Nephron (organoid): ENCODE measurements at regions not wholly inside any gene's neighbourhood (a gene's known extent, or its start where the extent isn't known, plus 50 kb on each side); places are given as distances from the start of the nearest gene placed in this dataset.
"Not testable (repeated sequence)": the region's sequence is repeated elsewhere in the genome, so short reads cannot be mapped to it uniquely, and the experiment has no call there.

Experiments
- H3K27ac Mint-ChIP-seq, 3 experiments: 2 replicates each; pipeline ENCODE4 v1.8.0; 2020; ENCODE audit warnings: mixed read lengths in 3 of 3, mild to moderate bottlenecking in 2 of 3, moderate library complexity in 1 of 3
- H3K27me3 Mint-ChIP-seq: 2 replicates; pipeline ENCODE4 v1.8.0; 2021; ENCODE audit warnings: low read depth, mild to moderate bottlenecking, moderate library complexity, mixed read lengths
- H3K36me3 Mint-ChIP-seq: 2 replicates; pipeline ENCODE4 v1.8.0; 2020; ENCODE audit warnings: low read depth, mixed read lengths
- H3K4me1 Mint-ChIP-seq: 2 replicates; pipeline ENCODE4 v1.8.0; 2020; ENCODE audit warnings: mixed read lengths
- H3K4me3 Mint-ChIP-seq, 3 experiments: 2 replicates each; pipeline ENCODE4 v1.8.0; 2020; ENCODE audit warnings: mild to moderate bottlenecking in 3 of 3, mixed read lengths in 3 of 3, moderate library complexity in 2 of 3
- H3K9me3 Mint-ChIP-seq: 2 replicates; pipeline ENCODE4 v1.8.0; 2020; ENCODE audit warnings: mixed read lengths
- TF ChIP-seq, protein P1 (sequence below), 3 experiments: fragments of 200-600 bp; sonication (generic); IDR thresholded peaks; one replicate each; pipeline ENCODE4 v1.5.0; 2021; ENCODE audit warnings: antibody characterized with exemption in 3 of 3; ENCODE audit not compliant: unreplicated experiment in 3 of 3

DNA sequence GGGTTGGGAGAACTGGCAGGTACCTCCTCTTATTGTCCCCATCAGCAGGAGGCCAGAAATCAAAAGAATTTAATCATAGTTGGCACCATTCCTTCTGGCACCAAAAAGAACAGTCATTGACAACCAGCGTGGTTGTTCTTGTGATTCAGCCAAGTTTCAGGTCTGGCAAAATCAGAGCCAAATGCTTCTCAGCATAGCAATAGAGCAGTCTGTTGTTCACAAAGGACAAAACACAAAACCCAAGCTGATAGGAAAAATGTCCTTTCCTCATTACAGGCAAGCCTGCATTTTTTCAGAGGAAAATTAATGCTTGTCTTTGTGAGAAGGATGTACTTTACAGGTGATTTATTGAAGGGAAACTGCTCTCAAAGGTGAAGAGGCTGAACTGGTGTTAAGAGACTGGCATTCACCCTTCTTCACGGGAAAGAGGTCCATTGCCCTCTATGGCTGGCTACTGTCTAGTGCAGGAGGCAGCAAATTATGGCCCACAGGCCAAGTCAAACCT lies 241.8 kb upstream of the ARHGAP42 start:
- peaks cover 5% of the 10 kb centered on the region for H3K9me3 Mint-ChIP-seq
- TF ChIP-seq, protein P1, sequence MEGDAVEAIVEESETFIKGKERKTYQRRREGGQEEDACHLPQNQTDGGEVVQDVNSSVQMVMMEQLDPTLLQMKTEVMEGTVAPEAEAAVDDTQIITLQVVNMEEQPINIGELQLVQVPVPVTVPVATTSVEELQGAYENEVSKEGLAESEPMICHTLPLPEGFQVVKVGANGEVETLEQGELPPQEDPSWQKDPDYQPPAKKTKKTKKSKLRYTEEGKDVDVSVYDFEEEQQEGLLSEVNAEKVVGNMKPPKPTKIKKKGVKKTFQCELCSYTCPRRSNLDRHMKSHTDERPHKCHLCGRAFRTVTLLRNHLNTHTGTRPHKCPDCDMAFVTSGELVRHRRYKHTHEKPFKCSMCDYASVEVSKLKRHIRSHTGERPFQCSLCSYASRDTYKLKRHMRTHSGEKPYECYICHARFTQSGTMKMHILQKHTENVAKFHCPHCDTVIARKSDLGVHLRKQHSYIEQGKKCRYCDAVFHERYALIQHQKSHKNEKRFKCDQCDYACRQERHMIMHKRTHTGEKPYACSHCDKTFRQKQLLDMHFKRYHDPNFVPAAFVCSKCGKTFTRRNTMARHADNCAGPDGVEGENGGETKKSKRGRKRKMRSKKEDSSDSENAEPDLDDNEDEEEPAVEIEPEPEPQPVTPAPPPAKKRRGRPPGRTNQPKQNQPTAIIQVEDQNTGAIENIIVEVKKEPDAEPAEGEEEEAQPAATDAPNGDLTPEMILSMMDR (IDR thresholded peaks at IDR 0.05; ENCODE audit: unreplicated experiment in 3 of 3) = peak in 1 of 3 experiments; percentile 26
- no peaks in the 10 kb centered on the region for H3K36me3 Mint-ChIP-seq
- H3K27ac Mint-ChIP-seq = peak overlapping the region in 1 of 3 experiments; percentile 22
- no peak overlapping the region for H3K4me3 Mint-ChIP-seq
- no peaks in the 10 kb centered on the region for H3K27me3 Mint-ChIP-seq
- peaks cover 9% of the 10 kb centered on the region for H3K4me1 Mint-ChIP-seq

DNA sequence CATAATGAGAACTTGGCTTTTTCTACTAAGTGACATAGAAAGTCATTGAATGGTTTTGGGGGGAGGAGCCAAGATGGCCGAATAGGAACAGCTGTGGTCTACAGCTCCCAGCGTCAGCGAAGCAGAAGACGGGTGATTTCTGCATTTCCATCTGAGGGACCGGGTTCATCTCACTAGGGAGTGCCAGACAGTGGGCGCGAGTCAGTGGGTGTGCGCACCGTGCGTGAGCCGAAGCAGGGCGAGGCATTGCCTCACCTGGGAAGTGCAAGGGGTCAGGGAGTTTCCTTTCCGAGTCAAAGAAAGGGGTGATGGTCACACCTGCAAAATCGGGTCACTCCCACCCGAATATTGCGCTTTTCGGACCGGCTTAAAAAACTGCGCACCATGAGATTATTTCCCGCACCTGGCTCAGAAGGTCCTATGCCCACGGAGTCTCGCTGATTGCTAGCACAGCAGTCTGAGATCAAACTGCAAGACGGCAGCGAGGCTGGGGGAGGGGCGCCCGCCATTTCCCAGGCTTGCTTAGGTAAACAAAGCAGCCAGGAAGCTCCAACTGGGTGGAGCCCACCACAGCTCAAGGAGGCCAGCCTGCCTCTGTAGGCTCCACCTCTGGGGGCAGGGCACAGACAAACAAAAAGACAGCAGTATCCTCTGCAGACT lies 235.2 kb upstream of the ARHGAP42 start:
- H3K36me3 Mint-ChIP-seq, H3K4me1 Mint-ChIP-seq, H3K27me3 Mint-ChIP-seq: not testable (repeated sequence)

DNA sequence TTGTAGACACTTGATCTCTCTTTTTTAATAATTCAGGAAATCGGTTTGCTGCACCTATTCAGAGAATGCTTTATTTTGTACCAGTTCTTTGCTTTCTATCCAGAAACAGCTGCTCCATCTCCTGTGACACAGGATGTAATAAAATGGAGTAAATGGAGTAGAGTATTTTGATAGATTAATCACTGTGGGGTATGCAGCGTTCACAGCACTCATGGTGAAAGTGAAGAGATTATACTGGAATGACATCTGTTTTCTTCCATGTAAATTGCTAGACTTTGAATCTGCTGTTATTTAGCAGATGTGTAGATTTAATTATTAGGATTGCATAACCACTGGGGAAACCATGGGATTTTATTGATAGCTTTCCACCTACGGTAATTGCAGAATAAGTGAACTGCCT lies 227.3 kb upstream of the ARHGAP42 start:
- no peaks in the 10 kb centered on the region for H3K36me3 Mint-ChIP-seq
- H3K4me1 Mint-ChIP-seq = peaks cover 6% of the 10 kb centered on the region
- H3K27ac Mint-ChIP-seq = peak overlapping the region in 2 of 3 experiments; percentile 41 to 50

More for the DNA sequence above, 235.2 kb upstream of the ARHGAP42 start:
- not testable (repeated sequence) for H3K9me3 Mint-ChIP-seq, H3K4me3 Mint-ChIP-seq, H3K27ac Mint-ChIP-seq

DNA sequence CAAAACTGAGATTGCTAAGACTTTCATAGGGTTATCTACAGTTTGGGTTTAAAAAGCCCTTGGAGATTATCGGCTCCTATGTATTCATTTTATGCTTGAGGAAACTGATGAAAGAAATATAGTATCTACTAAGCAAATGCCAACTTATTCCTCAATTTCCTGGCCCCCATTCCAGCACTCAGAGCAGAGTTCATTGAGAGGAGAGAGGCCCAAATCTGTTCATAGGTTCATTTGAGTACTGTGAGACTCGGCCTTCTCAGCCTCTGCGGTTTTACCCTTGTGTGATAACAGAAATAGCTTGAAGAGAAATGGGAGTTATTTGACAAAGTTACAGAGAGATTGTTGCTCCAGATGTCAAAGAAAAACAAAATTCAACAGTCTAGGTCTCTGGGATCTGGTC lies 226.7 kb upstream of the ARHGAP42 start:
- Mint-ChIP-seq H3K4me1 (peaks cover 6% of the 10 kb centered on the region), H3K9me3 (no peaks in the 10 kb centered on the region), H3K4me3 (no peak overlapping the region), H3K36me3 (no peaks in the 10 kb centered on the region), H3K27me3 (no peaks in the 10 kb centered on the region), H3K27ac (peak overlapping the region in 1 of 3 experiments; percentile 59)
- TF ChIP-seq, protein P1 (IDR thresholded peaks at IDR 0.05; ENCODE audit: unreplicated experiment in 3 of 3) = no peak

More for the DNA sequence above, 227.3 kb upstream of the ARHGAP42 start:
- TF ChIP-seq, protein P1 (IDR thresholded peaks at IDR 0.05; ENCODE audit: unreplicated experiment in 3 of 3) = no peak
- Mint-ChIP-seq H3K9me3 (no peaks in the 10 kb centered on the region), H3K4me3 (no peak overlapping the region), H3K27me3 (no peaks in the 10 kb centered on the region)

DNA sequence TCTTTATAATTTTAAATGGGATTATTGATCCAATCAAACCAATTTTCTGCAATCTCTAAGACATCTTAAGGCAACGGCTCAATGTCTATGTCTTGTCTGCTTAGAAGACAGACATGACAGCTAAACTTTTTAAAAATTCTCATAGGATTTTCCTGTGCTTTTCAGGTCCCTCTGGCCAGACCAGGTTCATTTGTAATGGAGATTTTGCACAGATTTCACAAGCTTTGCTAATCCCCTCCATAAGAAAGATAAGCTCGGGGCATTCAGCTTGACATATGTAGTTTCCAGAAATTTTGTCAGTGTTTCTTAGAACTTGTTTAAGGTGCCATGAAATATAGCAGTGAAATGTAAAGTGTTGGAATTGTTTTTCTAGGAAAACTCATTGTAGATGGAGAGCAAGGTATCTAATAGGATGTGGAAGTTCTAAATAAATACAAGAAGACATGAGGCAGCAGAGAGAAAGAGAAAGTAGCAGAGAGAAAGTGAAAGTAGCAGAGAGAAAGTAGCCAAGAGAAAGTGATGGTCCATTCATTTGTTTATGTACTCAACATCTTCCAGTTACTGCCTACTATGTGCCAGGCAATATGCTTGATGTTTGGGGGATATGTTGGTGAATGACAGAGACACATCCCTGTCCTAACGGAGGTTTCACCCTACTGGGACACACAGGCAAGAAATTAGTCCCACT lies 219.1 kb upstream of the ARHGAP42 start:
- Mint-ChIP-seq H3K4me1 (peaks cover 7% of the 10 kb centered on the region), H3K27ac (no peak overlapping the region), H3K27me3 (no peaks in the 10 kb centered on the region)

DNA sequence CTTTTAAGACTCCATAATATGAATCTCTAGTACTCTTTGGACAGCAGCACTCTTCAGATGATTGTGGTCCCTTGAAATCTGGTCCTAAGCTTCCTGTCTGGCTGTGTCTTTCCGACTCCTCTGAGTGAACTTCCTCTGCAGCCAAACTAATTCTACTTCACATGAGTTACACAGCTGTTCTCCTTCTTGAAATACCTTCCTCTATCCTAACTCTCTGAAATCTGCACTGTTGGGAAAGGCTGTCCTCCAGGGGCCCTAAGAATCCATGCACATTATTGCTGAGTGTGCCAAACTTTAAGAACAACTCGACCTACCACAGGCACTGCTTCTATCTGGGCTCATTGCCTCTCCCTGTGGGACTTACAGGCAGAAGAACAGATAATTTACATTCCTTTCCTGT lies 217.3 kb upstream of the ARHGAP42 start:
- H3K36me3 Mint-ChIP-seq = no peaks in the 10 kb centered on the region
- no peak overlapping the region for H3K4me3 Mint-ChIP-seq
- H3K27me3 Mint-ChIP-seq = no peaks in the 10 kb centered on the region
- H3K4me1 Mint-ChIP-seq = peaks cover 7% of the 10 kb centered on the region
- peaks cover 12% of the 10 kb centered on the region for H3K9me3 Mint-ChIP-seq
- H3K27ac Mint-ChIP-seq = peak overlapping the region; percentile 2 to 14 (median 13)
- TF ChIP-seq, protein P1 (IDR thresholded peaks at IDR 0.05; ENCODE audit: unreplicated experiment in 3 of 3) = no peak

More for the DNA sequence above, 219.1 kb upstream of the ARHGAP42 start:
- TF ChIP-seq, protein P1 (IDR thresholded peaks at IDR 0.05; ENCODE audit: unreplicated experiment in 3 of 3) = no peak
- Mint-ChIP-seq H3K36me3 (no peaks in the 10 kb centered on the region), H3K4me3 (no peak overlapping the region), H3K9me3 (peaks cover 10% of the 10 kb centered on the region)
